ENCODE measurements at regions not wholly inside any gene's neighbourhood (a gene's known extent, or its start where the extent isn't known, plus 50 kb on each side); places are given as distances from the start of the nearest gene placed in this dataset.

DNA sequence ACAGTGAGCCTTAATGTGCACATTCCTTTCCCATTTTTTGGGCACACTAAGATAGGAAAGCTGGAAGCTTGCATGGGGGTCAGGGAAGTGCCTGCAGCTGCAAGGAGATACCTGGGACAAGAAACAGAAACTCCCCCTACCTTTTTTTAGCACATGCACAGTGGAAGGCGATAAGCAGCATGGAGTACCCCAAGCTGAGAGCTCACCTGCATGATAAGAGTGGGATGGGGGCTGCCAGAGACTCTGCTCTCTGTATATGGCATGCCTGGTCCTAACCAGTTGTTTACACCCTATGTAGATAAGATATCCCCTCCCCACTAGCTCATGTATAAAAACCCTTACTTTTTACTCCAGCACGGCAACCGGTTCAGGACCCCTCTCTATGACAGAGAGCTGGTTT is 135.9 kb downstream of the TENT5D start:
- Histone ChIP-seq H3K27me3 (ENCODE audit: control insufficient read depth in 2 of 2, insufficient read depth in 2 of 2, low read length in 2 of 2) (no peaks in the 10 kb centered on the region), H3K9ac (replicated peaks; ENCODE audit: extremely low read depth, insufficient read depth, low read length) (no peak overlapping the region), H2AFZ (ENCODE audit: low read depth, low read length) (no peak overlapping the region), H3K4me2 (ENCODE audit: insufficient read depth, low read length) (no peak overlapping the region), H3K79me2 (ENCODE audit: control insufficient read depth, insufficient read depth, low read length) (no peaks in the 10 kb centered on the region), H3K9me1 (replicated peaks; ENCODE audit: control insufficient read depth, extremely low read depth, insufficient read depth, low read length) (no peaks in the 10 kb centered on the region), H4K20me1 (replicated peaks; ENCODE audit: control insufficient read depth, extremely low read depth, insufficient read depth, low read length) (no peaks in the 10 kb centered on the region), H3K27ac (ENCODE audit: insufficient read depth, low read depth, low read length) (no peak overlapping the region), H3K9me3 (replicated peaks; ENCODE audit: control insufficient read depth, insufficient read depth, low read length) (no peaks in the 10 kb centered on the region), H3K4me1 (ENCODE audit: control insufficient read depth, extremely low read depth, insufficient read depth, low read length) (no peaks in the 10 kb centered on the region), H3K36me3 (ENCODE audit: control insufficient read depth in 2 of 2, extremely low read depth in 1 of 2, insufficient read depth in 2 of 2, low read length in 2 of 2) (no peaks in the 10 kb centered on the region), H3K4me3 (replicated peaks in 1 of 3; ENCODE audit: insufficient read depth in 1 of 3, low read depth in 1 of 3, low read length in 3 of 3) (no peak overlapping the region)
- ChIA-PET CTCF (no interaction called here), POLR2A (no interaction called here)
- BruUV-seq (replicated peaks) = no TSS peak
- dilution Hi-C loops (cut with MboI; ENCODE audit: extremely low pct_ligation_motif_present, low sequenced_read_pairs) = no loop called here
- TF ChIP-seq FOS (IDR thresholded peaks at IDR 0.05; ENCODE audit: borderline replicate concordance, insufficient read depth, low read length) (no peak), POLR2A (IDR thresholded peaks at IDR 0.05; ENCODE audit: low read depth, low read length) (no peak), EZH2 (IDR thresholded peaks at IDR 0.05; ENCODE audit: borderline replicate concordance, low read depth, low read length, severe bottlenecking) (no peak), JUN (IDR thresholded peaks at IDR 0.05; ENCODE audit: borderline replicate concordance, insufficient read depth, insufficient read length, low read depth) (no peak), POLR2AphosphoS5 (IDR thresholded peaks at IDR 0.05; ENCODE audit: insufficient read depth, low read depth, low read length) (no peak), GATA2 (IDR thresholded peaks at IDR 0.05; ENCODE audit: insufficient read depth, insufficient read length, low read depth, low read length) (no peak)
- TF ChIP-seq, protein P1, sequence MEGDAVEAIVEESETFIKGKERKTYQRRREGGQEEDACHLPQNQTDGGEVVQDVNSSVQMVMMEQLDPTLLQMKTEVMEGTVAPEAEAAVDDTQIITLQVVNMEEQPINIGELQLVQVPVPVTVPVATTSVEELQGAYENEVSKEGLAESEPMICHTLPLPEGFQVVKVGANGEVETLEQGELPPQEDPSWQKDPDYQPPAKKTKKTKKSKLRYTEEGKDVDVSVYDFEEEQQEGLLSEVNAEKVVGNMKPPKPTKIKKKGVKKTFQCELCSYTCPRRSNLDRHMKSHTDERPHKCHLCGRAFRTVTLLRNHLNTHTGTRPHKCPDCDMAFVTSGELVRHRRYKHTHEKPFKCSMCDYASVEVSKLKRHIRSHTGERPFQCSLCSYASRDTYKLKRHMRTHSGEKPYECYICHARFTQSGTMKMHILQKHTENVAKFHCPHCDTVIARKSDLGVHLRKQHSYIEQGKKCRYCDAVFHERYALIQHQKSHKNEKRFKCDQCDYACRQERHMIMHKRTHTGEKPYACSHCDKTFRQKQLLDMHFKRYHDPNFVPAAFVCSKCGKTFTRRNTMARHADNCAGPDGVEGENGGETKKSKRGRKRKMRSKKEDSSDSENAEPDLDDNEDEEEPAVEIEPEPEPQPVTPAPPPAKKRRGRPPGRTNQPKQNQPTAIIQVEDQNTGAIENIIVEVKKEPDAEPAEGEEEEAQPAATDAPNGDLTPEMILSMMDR (IDR thresholded peaks at IDR 0.05; ENCODE audit: extremely low read depth in 1 of 2, insufficient read depth in 1 of 2, low read depth in 1 of 2, low read length in 2 of 2) = no peak
- TF ChIP-seq, protein P2, sequence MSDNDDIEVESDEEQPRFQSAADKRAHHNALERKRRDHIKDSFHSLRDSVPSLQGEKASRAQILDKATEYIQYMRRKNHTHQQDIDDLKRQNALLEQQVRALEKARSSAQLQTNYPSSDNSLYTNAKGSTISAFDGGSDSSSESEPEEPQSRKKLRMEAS (IDR thresholded peaks at IDR 0.05; ENCODE audit: insufficient read depth, insufficient read length) = no peak
- intact Hi-C loops (cut with micrococcal nuclease) = no loop called here
- DNase-seq (ENCODE audit: low read depth, low spot score) = no peak
- FAIRE-seq = no peak

Data from endothelial cell of umbilical vein (primary cell).